ENCODE measurements at regions not wholly inside any gene's neighbourhood (a gene's known extent, or its start where the extent isn't known, plus 50 kb on each side); places are given as distances from the start of the nearest gene placed in this dataset.

DNA sequence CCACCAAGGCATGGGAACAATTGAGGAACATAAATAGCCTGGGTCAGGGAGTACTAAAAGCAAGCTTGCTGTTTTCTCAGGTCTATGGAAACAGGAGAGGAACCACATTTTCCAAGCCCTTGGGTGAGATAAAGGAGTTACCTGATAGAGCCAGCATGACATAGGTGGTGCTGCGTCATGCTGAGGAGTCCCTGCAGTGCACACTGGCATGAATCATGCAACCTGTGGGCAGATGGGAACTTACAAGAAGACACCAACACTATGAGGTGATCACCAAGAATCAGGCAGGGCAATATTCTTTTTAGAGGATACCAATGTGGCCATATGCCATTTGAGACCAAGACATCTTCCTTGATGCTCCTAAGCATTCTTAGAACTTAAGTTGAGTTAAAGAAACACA, 531.8 kb downstream of the ZEB2 start:
- H3K27ac ChIP-seq (ENCODE audit: low read length in 2 of 2), result no peak overlapping the region
- WGBS (ENCODE audit: insufficient coverage), result 92% methylated on average over 1 of the region's 1 CpG
- H3K4me1 ChIP-seq (ENCODE audit: control insufficient read depth in 2 of 2, insufficient read depth in 2 of 2, low read length in 2 of 2), result no peaks in the 10 kb centered on the region
- ATAC-seq (ENCODE audit: low read depth), result no peak
- no peak overlapping the region for H3K4me3 Mint-ChIP-seq
- no peak for DNase-seq
- peaks cover 2% of the 10 kb centered on the region for H3K9me3 Mint-ChIP-seq (ENCODE audit: insufficient read depth)
- no peak overlapping the region for H3K4me3 ChIP-seq (ENCODE audit: control extremely low read depth in 1 of 5, extremely low read depth in 1 of 5, insufficient read depth in 1 of 5, low read depth in 2 of 5, low read length in 4 of 5)
- ChIA-PET CTCF (no interaction called here), POLR2A (no interaction called here)
- intact Hi-C loops (cut with micrococcal nuclease), result no loop called here
- no peak overlapping the region for H3K27ac Mint-ChIP-seq
- H3K79me2 ChIP-seq (ENCODE audit: control insufficient read depth, insufficient read depth, low read length), result no peaks in the 10 kb centered on the region
- H3K36me3 ChIP-seq (replicated peaks in 1 of 2; ENCODE audit: control extremely low read depth in 1 of 2, control insufficient read depth in 1 of 2, extremely low read depth in 1 of 2, insufficient read depth in 2 of 2, low read length in 1 of 2), result no peaks in the 10 kb centered on the region
- H4K20me1 ChIP-seq (ENCODE audit: control insufficient read depth, insufficient read depth, low read length, poor library complexity, severe bottlenecking), result no peaks in the 10 kb centered on the region
- H3K27me3 ChIP-seq (replicated peaks in 1 of 4; ENCODE audit: control extremely low read depth in 1 of 4, control insufficient read depth in 3 of 4, insufficient read depth in 4 of 4, low read length in 3 of 4), result no peaks in the 10 kb centered on the region
- peaks cover 1 to 3% (median 2%) of the 10 kb centered on the region in 3 donors for H3K9me3 ChIP-seq (ENCODE audit: control extremely low read depth in 1 of 3, control insufficient read depth in 2 of 3, insufficient read depth in 1 of 3, low read length in 2 of 3)
- H3K27me3 Mint-ChIP-seq, result no peaks in the 10 kb centered on the region
- no peak overlapping the region for H3K9ac ChIP-seq (ENCODE audit: low read length)
- no peak overlapping the region for H2AFZ ChIP-seq (ENCODE audit: insufficient read depth, low read depth, low read length, poor library complexity, severe bottlenecking)
- H3K4me2 ChIP-seq (replicated peaks; ENCODE audit: low read depth, low read length, poor library complexity, severe bottlenecking), result no peak overlapping the region
- no peak for TF ChIP-seq EZH2 (IDR thresholded peaks at IDR 0.05; ENCODE audit: borderline replicate concordance, insufficient read depth, low read depth, low read length, poor library complexity, severe bottlenecking)
- TF ChIP-seq, protein P1, sequence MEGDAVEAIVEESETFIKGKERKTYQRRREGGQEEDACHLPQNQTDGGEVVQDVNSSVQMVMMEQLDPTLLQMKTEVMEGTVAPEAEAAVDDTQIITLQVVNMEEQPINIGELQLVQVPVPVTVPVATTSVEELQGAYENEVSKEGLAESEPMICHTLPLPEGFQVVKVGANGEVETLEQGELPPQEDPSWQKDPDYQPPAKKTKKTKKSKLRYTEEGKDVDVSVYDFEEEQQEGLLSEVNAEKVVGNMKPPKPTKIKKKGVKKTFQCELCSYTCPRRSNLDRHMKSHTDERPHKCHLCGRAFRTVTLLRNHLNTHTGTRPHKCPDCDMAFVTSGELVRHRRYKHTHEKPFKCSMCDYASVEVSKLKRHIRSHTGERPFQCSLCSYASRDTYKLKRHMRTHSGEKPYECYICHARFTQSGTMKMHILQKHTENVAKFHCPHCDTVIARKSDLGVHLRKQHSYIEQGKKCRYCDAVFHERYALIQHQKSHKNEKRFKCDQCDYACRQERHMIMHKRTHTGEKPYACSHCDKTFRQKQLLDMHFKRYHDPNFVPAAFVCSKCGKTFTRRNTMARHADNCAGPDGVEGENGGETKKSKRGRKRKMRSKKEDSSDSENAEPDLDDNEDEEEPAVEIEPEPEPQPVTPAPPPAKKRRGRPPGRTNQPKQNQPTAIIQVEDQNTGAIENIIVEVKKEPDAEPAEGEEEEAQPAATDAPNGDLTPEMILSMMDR (IDR thresholded peaks at IDR 0.05), result no peak
- H3K4me1 Mint-ChIP-seq, result no peaks in the 10 kb centered on the region

- Histone ChIP-seq H4K20me1 (ENCODE audit: control insufficient read depth, insufficient read depth, low read length, poor library complexity, severe bottlenecking) (no peaks in the 10 kb centered on the region), H3K79me2 (ENCODE audit: control insufficient read depth, insufficient read depth, low read length) (no peaks in the 10 kb centered on the region), H2AFZ (ENCODE audit: insufficient read depth, low read depth, low read length, poor library complexity, severe bottlenecking) (no peak overlapping the region), H3K27ac (ENCODE audit: low read length in 2 of 2) (no peak overlapping the region), H3K4me2 (replicated peaks; ENCODE audit: low read depth, low read length, poor library complexity, severe bottlenecking) (no peak overlapping the region), H3K36me3 (replicated peaks in 1 of 2; ENCODE audit: control extremely low read depth in 1 of 2, control insufficient read depth in 1 of 2, extremely low read depth in 1 of 2, insufficient read depth in 2 of 2, low read length in 1 of 2) (no peaks in the 10 kb centered on the region), H3K4me1 (ENCODE audit: control insufficient read depth in 2 of 2, insufficient read depth in 2 of 2, low read length in 2 of 2) (no peaks in the 10 kb centered on the region), H3K9ac (ENCODE audit: low read length) (no peak overlapping the region), H3K9me3 (ENCODE audit: control extremely low read depth in 1 of 3, control insufficient read depth in 2 of 3, insufficient read depth in 1 of 3, low read length in 2 of 3) (peaks cover 0 to 3% (median 0%) of the 10 kb centered on the region in 3 donors), H3K4me3 (ENCODE audit: control extremely low read depth in 1 of 5, extremely low read depth in 1 of 5, insufficient read depth in 1 of 5, low read depth in 2 of 5, low read length in 4 of 5) (no peak overlapping the region), H3K27me3 (replicated peaks in 1 of 4; ENCODE audit: control extremely low read depth in 1 of 4, control insufficient read depth in 3 of 4, insufficient read depth in 4 of 4, low read length in 3 of 4) (no peaks in the 10 kb centered on the region)
- H3K27me3 Mint-ChIP-seq, result no peaks in the 10 kb centered on the region
- H3K9me3 Mint-ChIP-seq (ENCODE audit: insufficient read depth), result no peaks in the 10 kb centered on the region
- H3K27ac Mint-ChIP-seq, result no peak overlapping the region
- no peaks in the 10 kb centered on the region for H3K4me1 Mint-ChIP-seq
- ATAC-seq (ENCODE audit: low read depth) (no peak), DNase-seq (no peak)
- CTCF ChIA-PET, result no interaction called here
- no peak overlapping the region for H3K4me3 Mint-ChIP-seq
- TF ChIP-seq EZH2 (IDR thresholded peaks at IDR 0.05; ENCODE audit: borderline replicate concordance, insufficient read depth, low read depth, low read length, poor library complexity, severe bottlenecking), result no peak
- TF ChIP-seq, protein P1 (IDR thresholded peaks at IDR 0.05), result no peak
- POLR2A ChIA-PET, result no interaction called here
- no CpG with 5 or more reads among the region's 2 CpGs for WGBS (ENCODE audit: insufficient coverage)
- intact Hi-C loops (cut with micrococcal nuclease), result no loop called here
Observed at GRCh38 chr2:143981428-143981827, 538.5 kb downstream of the ZEB2 start.
